ENCODE measurements at regions not wholly inside any gene's neighbourhood (a gene's known extent, or its start where the extent isn't known, plus 50 kb on each side); places are given as distances from the start of the nearest gene placed in this dataset.
"Not testable (repeated sequence)": the region's sequence is repeated elsewhere in the genome, so short reads cannot be mapped to it uniquely, and the experiment has no call there.

GRCh38 chr3:25895443-25895842, 105.6 kb downstream of the OXSM start:
- DNase-seq (ENCODE audit: low spot score) = no peak

GRCh38 chr3:25897019-25897418, 107.1 kb downstream of the OXSM start:
- DNase-seq (ENCODE audit: low spot score) = no peak

- no peak for DNase-seq (ENCODE audit: low spot score)
Measured at GRCh38 chr3:25899352-25900101, 109.6 kb downstream of the OXSM start.

GRCh38 chr3:25900161-25900560, 110.3 kb downstream of the OXSM start:
- no peak for DNase-seq (ENCODE audit: low spot score)

GRCh38 chr3:25901796-25902195, 111.9 kb downstream of the OXSM start:
- no peak for DNase-seq (ENCODE audit: low spot score)

- no peak for DNase-seq (ENCODE audit: low spot score)
Measured at GRCh38 chr3:25902586-25902985, 112.7 kb downstream of the OXSM start.

GRCh38 chr3:25903371-25904129, 113.7 kb downstream of the OXSM start:
- DNase-seq (ENCODE audit: low spot score) = peak; percentile 6

- peak; percentile 61 for DNase-seq (ENCODE audit: low spot score)
Measured at GRCh38 chr3:25904206-25904605, 114.3 kb downstream of the OXSM start.

- DNase-seq (ENCODE audit: low spot score) = no peak
Measured at GRCh38 chr3:25906132-25906906, 116.4 kb downstream of the OXSM start.

GRCh38 chr3:25907081-25907480, 117.2 kb downstream of the OXSM start:
- DNase-seq (ENCODE audit: low spot score) = peak; percentile 76

- DNase-seq (ENCODE audit: low spot score) = no peak
Measured at GRCh38 chr3:25910105-25910504, 120.2 kb downstream of the OXSM start.

- peak; percentile 36 for DNase-seq (ENCODE audit: low spot score)
Measured at GRCh38 chr3:25910997-25911396, 121.1 kb downstream of the OXSM start.

- no peak for DNase-seq (ENCODE audit: low spot score)
Measured at GRCh38 chr3:25911525-25912295, 121.8 kb downstream of the OXSM start.

- DNase-seq (ENCODE audit: low spot score) = no peak
Measured at GRCh38 chr3:25913179-25913578, 123.3 kb downstream of the OXSM start.

- DNase-seq (ENCODE audit: low spot score) = no peak
Measured at GRCh38 chr3:25915673-25916072, 125.8 kb downstream of the OXSM start.

- DNase-seq (ENCODE audit: low spot score) = no peak
Measured at GRCh38 chr3:25916321-25916720, 126.4 kb downstream of the OXSM start.

GRCh38 chr3:25931967-25932366, 142.1 kb downstream of the OXSM start:
- DNase-seq (ENCODE audit: low spot score) = not testable (repeated sequence)

- no peak for DNase-seq (ENCODE audit: low spot score)
Measured at GRCh38 chr3:25938566-25939325, 148.9 kb downstream of the OXSM start.

- no peak for DNase-seq (ENCODE audit: low spot score)
Measured at GRCh38 chr3:25940935-25941334, 151.0 kb downstream of the OXSM start.

- DNase-seq (ENCODE audit: low spot score) = no peak
Measured at GRCh38 chr3:25944329-25944728, 154.4 kb downstream of the OXSM start.

- no peak for DNase-seq (ENCODE audit: low spot score)
Measured at GRCh38 chr3:25945366-25945765, 155.5 kb downstream of the OXSM start.

Measured in Ammon's horn (tissue), 1 donor.